Peyer's patch (tissue), 4 donors: ENCODE measurements at regions not wholly inside any gene's neighbourhood (a gene's known extent, or its start where the extent isn't known, plus 50 kb on each side); places are given as distances from the start of the nearest gene placed in this dataset.

Experiments
- CTCF ChIP-seq, 6 experiments: fragments of 450-650 bp in 4 of 6; fragments of 200-600 bp in 2 of 6; sonication (generic) in 1 of 6; IDR thresholded peaks; one replicate each; pipeline ENCODE4 v1.5.1; 2017 to 2019; ENCODE audit warnings: antibody characterized with exemption in 6 of 6, mild to moderate bottlenecking in 3 of 6, moderate library complexity in 1 of 6
- POLR2A ChIP-seq, 2 donors: fragments of 450-650 bp; IDR thresholded peaks; one replicate each; pipeline ENCODE4 v1.5.1; 2017; ENCODE audit warnings: antibody characterized with exemption in 2 of 2, mild to moderate bottlenecking in 2 of 2, moderate library complexity in 2 of 2

GRCh38 chr14:28870033-28870564, 103.5 kb downstream of the FOXG1 start:
- TF ChIP-seq CTCF (IDR thresholded peaks at IDR 0.05), result no peak
- TF ChIP-seq POLR2A (IDR thresholded peaks at IDR 0.05), result no peak
